Cardiac muscle cell (in vitro differentiated cells and primary cell): ENCODE measurements at regions not wholly inside any gene's neighbourhood (a gene's known extent, or its start where the extent isn't known, plus 50 kb on each side); places are given as distances from the start of the nearest gene placed in this dataset.

Source experiments
- DNase-seq, 2 donors: peaks; one replicate each; pipeline versions ENCODE4 v3.0.0 to v3.0.0-alpha.2; 2010 to 2017; ENCODE audit warnings: low read depth in 1 of 2, low spot score in 1 of 2
- H3K27ac ChIP-seq: fragments of 200-600 bp; sonication (generic); 2 replicates; pipeline ENCODE4 v1.5.1; 2016
- H3K27me3 ChIP-seq: fragments of 200-600 bp; sonication (generic); 2 replicates; pipeline ENCODE4 v1.6.0; 2016; ENCODE audit warnings: control low read depth
- H3K36me3 ChIP-seq: fragments of 200-600 bp; sonication (generic); 2 replicates; pipeline ENCODE4 v1.5.1; 2016; ENCODE audit warnings: control low read depth
- H3K4me1 ChIP-seq: fragments of 200-600 bp; sonication (generic); 2 replicates; pipeline ENCODE4 v1.8.1; 2017; ENCODE audit warnings: low read depth, mild to moderate bottlenecking, mixed run types
- H3K4me3 ChIP-seq: fragments of 200-600 bp; sonication (generic); 2 replicates; pipeline ENCODE4 v1.5.1; 2016; ENCODE audit warnings: mild to moderate bottlenecking
- H3K9me3 ChIP-seq: fragments of 200-600 bp; sonication (generic); 2 replicates; pipeline ENCODE4 v1.5.1; 2017; ENCODE audit warnings: low read depth, mild to moderate bottlenecking, control low read depth
- TF ChIP-seq, protein P1 (sequence below): IDR thresholded peaks from 2 replicates; pipeline ENCODE4 v1.5.1; 2012; ENCODE audit warnings: low read depth, mild to moderate bottlenecking, low read length

- Histone ChIP-seq H3K27me3 (no peaks in the 10 kb centered on the region), H3K36me3 (no peaks in the 10 kb centered on the region), H3K9me3 (no peaks in the 10 kb centered on the region), H3K4me1 (no peaks in the 10 kb centered on the region), H3K27ac (no peak overlapping the region), H3K4me3 (no peak overlapping the region)
- DNase-seq: no peak
- TF ChIP-seq, protein P1, sequence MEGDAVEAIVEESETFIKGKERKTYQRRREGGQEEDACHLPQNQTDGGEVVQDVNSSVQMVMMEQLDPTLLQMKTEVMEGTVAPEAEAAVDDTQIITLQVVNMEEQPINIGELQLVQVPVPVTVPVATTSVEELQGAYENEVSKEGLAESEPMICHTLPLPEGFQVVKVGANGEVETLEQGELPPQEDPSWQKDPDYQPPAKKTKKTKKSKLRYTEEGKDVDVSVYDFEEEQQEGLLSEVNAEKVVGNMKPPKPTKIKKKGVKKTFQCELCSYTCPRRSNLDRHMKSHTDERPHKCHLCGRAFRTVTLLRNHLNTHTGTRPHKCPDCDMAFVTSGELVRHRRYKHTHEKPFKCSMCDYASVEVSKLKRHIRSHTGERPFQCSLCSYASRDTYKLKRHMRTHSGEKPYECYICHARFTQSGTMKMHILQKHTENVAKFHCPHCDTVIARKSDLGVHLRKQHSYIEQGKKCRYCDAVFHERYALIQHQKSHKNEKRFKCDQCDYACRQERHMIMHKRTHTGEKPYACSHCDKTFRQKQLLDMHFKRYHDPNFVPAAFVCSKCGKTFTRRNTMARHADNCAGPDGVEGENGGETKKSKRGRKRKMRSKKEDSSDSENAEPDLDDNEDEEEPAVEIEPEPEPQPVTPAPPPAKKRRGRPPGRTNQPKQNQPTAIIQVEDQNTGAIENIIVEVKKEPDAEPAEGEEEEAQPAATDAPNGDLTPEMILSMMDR: no peak
These were observed 204.1 kb downstream of the WNT5A start for GRCh38 chr3:55282994-55283393.

- H3K4me1 ChIP-seq: no peaks in the 10 kb centered on the region
- no peak overlapping the region for H3K4me3 ChIP-seq
- no peak overlapping the region for H3K27ac ChIP-seq
- DNase-seq: no peak
- no peaks in the 10 kb centered on the region for H3K9me3 ChIP-seq
- no peaks in the 10 kb centered on the region for H3K36me3 ChIP-seq
- TF ChIP-seq, protein P1: no peak
- H3K27me3 ChIP-seq: no peaks in the 10 kb centered on the region
These were observed 215.0 kb downstream of the WNT5A start for GRCh38 chr3:55272031-55272645.

- Histone ChIP-seq H3K9me3 (no peaks in the 10 kb centered on the region), H3K4me3 (no peak overlapping the region), H3K4me1 (no peaks in the 10 kb centered on the region), H3K36me3 (no peaks in the 10 kb centered on the region), H3K27ac (no peak overlapping the region), H3K27me3 (no peaks in the 10 kb centered on the region)
- TF ChIP-seq, protein P1: no peak
- DNase-seq: no peak
These were observed 215.6 kb downstream of the WNT5A start for GRCh38 chr3:55271549-55271948.

GRCh38 chr3:55270976-55271375, 216.1 kb downstream of the WNT5A start:
- no peaks in the 10 kb centered on the region for H3K4me1 ChIP-seq
- DNase-seq: no peak
- no peaks in the 10 kb centered on the region for H3K27me3 ChIP-seq
- TF ChIP-seq, protein P1: no peak
- no peak overlapping the region for H3K4me3 ChIP-seq
- no peaks in the 10 kb centered on the region for H3K9me3 ChIP-seq
- H3K27ac ChIP-seq: no peak overlapping the region
- no peaks in the 10 kb centered on the region for H3K36me3 ChIP-seq

- H3K27ac ChIP-seq: no peak overlapping the region
- H3K36me3 ChIP-seq: no peaks in the 10 kb centered on the region
- TF ChIP-seq, protein P1: no peak
These were observed 217.5 kb downstream of the WNT5A start for GRCh38 chr3:55269636-55270035.

More at GRCh38 chr3:55269636-55270035, 217.5 kb downstream of the WNT5A start:
- no peaks in the 10 kb centered on the region for H3K4me1 ChIP-seq
- H3K9me3 ChIP-seq: no peaks in the 10 kb centered on the region
- no peaks in the 10 kb centered on the region for H3K27me3 ChIP-seq
- H3K4me3 ChIP-seq: no peak overlapping the region
- no peak for DNase-seq
